ENCODE measurements at regions not wholly inside any gene's neighbourhood (a gene's known extent, or its start where the extent isn't known, plus 50 kb on each side); places are given as distances from the start of the nearest gene placed in this dataset.

DNA sequence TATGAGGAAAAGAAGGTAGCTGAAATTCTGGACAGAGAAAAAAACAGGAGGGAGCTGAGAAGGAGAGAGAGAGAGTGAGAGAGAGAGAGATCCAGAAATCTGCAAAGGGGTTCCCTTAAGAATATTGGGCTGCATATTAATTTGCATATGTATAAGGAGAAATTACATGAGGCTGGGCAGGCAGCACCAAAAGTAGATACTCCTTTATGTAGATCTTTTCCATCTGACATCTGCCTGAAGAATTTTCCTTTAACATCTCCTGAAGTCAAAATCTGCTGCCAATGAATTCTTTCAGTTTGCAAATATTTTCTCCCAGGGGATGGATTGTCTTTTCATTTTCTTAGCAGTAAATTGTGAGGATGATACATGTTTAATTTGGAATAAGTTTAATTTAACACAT lies 1365.3 kb downstream of the GATA3 start:
- Histone ChIP-seq H3K9me3 (no peaks in the 10 kb centered on the region), H3K27me3 (replicated peaks in 1 of 2; ENCODE audit: control insufficient read depth in 2 of 2, extremely low read depth in 1 of 2, insufficient read depth in 2 of 2, low read length in 1 of 2) (no peaks in the 10 kb centered on the region), H3K27ac (ENCODE audit: low read length) (no peak overlapping the region), H3K4me1 (ENCODE audit: control insufficient read depth in 1 of 2, extremely low read depth in 1 of 2, insufficient read depth in 2 of 2, low read length in 2 of 2) (no peaks in the 10 kb centered on the region), H3K36me3 (ENCODE audit: control insufficient read depth in 2 of 2, extremely low read depth in 1 of 2, insufficient read depth in 1 of 2, low read length in 1 of 2) (no peaks in the 10 kb centered on the region), H3K4me3 (ENCODE audit: control insufficient read depth in 1 of 2, extremely low read depth in 1 of 2, low read length in 1 of 2) (no peak overlapping the region)
- no peak for DNase-seq
- Mint-ChIP-seq H3K4me1 (no peaks in the 10 kb centered on the region), H3K4me3 (no peak overlapping the region), H3K27ac (no peak overlapping the region), H3K36me3 (no peaks in the 10 kb centered on the region), H3K27me3 (peaks cover 6 to 7% of the 10 kb centered on the region in 2 donors), H3K9me3 (peaks cover 0 to 9% (median under 1%) of the 10 kb centered on the region in 3 donors)
- ChIA-PET POLR2A (no interaction called here), CTCF (no interaction called here)
- no peak for ATAC-seq (replicated peaks in 1 of 4)

DNA sequence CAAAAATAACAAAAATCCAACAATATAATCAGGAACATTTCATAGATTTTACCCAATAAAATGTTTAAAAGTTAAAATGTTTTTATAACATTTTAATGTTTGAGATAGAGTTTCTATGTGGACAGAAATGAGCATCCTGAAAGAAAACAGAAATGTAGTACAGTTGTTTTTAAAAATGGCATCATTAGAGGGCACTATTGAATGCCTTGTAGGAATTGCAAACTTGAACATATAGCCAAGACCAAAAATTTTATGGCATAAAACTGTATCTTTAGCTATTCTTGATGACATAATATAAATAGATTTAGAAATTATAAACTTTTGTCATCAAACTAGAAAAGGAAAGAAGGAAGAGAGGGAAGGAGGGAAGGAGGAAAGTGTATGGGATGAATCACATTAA lies 1372.7 kb downstream of the GATA3 start:
- POLR2A ChIA-PET: no interaction called here
- Mint-ChIP-seq H3K4me1 (no peaks in the 10 kb centered on the region), H3K4me3 (no peak overlapping the region), H3K27me3 (peaks cover 4 to 9% of the 10 kb centered on the region in 2 donors), H3K36me3 (no peaks in the 10 kb centered on the region), H3K27ac (no peak overlapping the region), H3K9me3 (peaks cover 5 to 27% (median 6%) of the 10 kb centered on the region in 3 donors)
- no peak for DNase-seq
- no peaks in the 10 kb centered on the region for H3K36me3 ChIP-seq (ENCODE audit: control insufficient read depth in 2 of 2, extremely low read depth in 1 of 2, insufficient read depth in 1 of 2, low read length in 1 of 2)
- no peaks in the 10 kb centered on the region for H3K4me1 ChIP-seq (ENCODE audit: control insufficient read depth in 1 of 2, extremely low read depth in 1 of 2, insufficient read depth in 2 of 2, low read length in 2 of 2)
- CTCF ChIA-PET: no interaction called here
- peaks cover 0 to 2% of the 10 kb centered on the region in 2 experiments for H3K27me3 ChIP-seq (replicated peaks in 1 of 2; ENCODE audit: control insufficient read depth in 2 of 2, extremely low read depth in 1 of 2, insufficient read depth in 2 of 2, low read length in 1 of 2)
- H3K9me3 ChIP-seq: no peaks in the 10 kb centered on the region
- ATAC-seq (replicated peaks in 1 of 4): no peak
- no peak overlapping the region for H3K27ac ChIP-seq (ENCODE audit: low read length)
- no peak overlapping the region for H3K4me3 ChIP-seq (ENCODE audit: control insufficient read depth in 1 of 2, extremely low read depth in 1 of 2, low read length in 1 of 2)

DNA sequence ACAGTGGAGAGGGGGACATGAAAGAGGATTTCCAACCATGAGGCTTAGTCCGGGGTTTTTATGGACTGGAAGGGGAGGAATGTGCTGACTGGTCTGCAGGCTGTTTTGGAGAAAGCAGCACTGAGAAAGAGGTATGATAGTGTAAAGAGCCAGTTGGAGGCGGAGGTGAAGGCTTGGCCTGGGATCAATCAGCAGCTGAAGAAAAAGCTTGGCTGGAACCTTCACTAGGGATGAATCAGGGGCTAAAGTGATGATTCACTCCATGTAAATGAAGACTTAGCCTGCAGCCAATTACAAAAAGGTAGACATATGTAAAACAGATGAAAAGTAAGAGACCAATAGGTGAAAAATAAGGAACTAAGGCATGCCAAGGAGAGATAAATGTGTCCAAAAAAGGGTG lies 1382.6 kb downstream of the GATA3 start:
- no peaks in the 10 kb centered on the region for H3K36me3 Mint-ChIP-seq
- ChIA-PET POLR2A (no interaction called here), CTCF (no interaction called here)
- H3K4me3 ChIP-seq (ENCODE audit: control insufficient read depth in 1 of 2, extremely low read depth in 1 of 2, low read length in 1 of 2): no peak overlapping the region
- H3K9me3 Mint-ChIP-seq: peaks cover 0 to 8% (median 0%) of the 10 kb centered on the region in 3 donors
- no peaks in the 10 kb centered on the region for H3K27me3 ChIP-seq (replicated peaks in 1 of 2; ENCODE audit: control insufficient read depth in 2 of 2, extremely low read depth in 1 of 2, insufficient read depth in 2 of 2, low read length in 1 of 2)
- no peak overlapping the region for H3K27ac ChIP-seq (ENCODE audit: low read length)
- H3K4me3 Mint-ChIP-seq: no peak overlapping the region
- H3K4me1 ChIP-seq (ENCODE audit: control insufficient read depth in 1 of 2, extremely low read depth in 1 of 2, insufficient read depth in 2 of 2, low read length in 2 of 2): no peaks in the 10 kb centered on the region
- no peak overlapping the region for H3K27ac Mint-ChIP-seq
- no peak for ATAC-seq (replicated peaks in 1 of 4)
- H3K27me3 Mint-ChIP-seq: peaks cover 1 to 12% of the 10 kb centered on the region in 2 donors
- H3K9me3 ChIP-seq: no peaks in the 10 kb centered on the region
- 92% methylated on average over 2 of the region's 2 CpGs for WGBS (ENCODE audit: insufficient coverage)
- no peaks in the 10 kb centered on the region for H3K36me3 ChIP-seq (ENCODE audit: control insufficient read depth in 2 of 2, extremely low read depth in 1 of 2, insufficient read depth in 1 of 2, low read length in 1 of 2)
- no peaks in the 10 kb centered on the region for H3K4me1 Mint-ChIP-seq
- no peak for DNase-seq

DNA sequence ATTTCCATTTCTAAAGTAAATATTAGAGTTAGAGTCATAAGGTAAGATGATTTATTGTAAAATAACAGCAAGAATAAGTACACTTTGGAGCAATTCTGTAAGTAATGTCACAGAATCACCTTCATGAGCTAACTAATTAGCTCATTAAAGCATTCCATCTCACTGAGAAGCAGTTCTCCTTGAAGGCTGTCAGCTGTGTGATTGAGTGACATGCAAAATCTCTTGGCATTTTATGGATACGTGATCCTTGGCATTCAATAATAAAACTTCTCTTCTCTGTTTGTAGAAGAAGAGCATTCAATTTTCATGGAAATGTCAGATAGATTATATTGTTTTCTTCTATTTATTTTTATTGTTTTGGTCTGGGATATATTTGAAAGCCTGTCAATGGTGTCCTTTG lies 1389.3 kb downstream of the GATA3 start:
- DNase-seq (no peak), ATAC-seq (replicated peaks in 1 of 4) (no peak)
- no peaks in the 10 kb centered on the region for H3K36me3 Mint-ChIP-seq
- no peaks in the 10 kb centered on the region for H3K9me3 ChIP-seq
- no peaks in the 10 kb centered on the region for H3K36me3 ChIP-seq (ENCODE audit: control insufficient read depth in 2 of 2, extremely low read depth in 1 of 2, insufficient read depth in 1 of 2, low read length in 1 of 2)
- no peak overlapping the region for H3K27ac Mint-ChIP-seq
- no peaks in the 10 kb centered on the region for H3K27me3 ChIP-seq (replicated peaks in 1 of 2; ENCODE audit: control insufficient read depth in 2 of 2, extremely low read depth in 1 of 2, insufficient read depth in 2 of 2, low read length in 1 of 2)
- H3K4me1 ChIP-seq (ENCODE audit: control insufficient read depth in 1 of 2, extremely low read depth in 1 of 2, insufficient read depth in 2 of 2, low read length in 2 of 2): no peaks in the 10 kb centered on the region
- WGBS (ENCODE audit: insufficient coverage): no CpG with 5 or more reads among the region's 1 CpG
- H3K4me3 Mint-ChIP-seq: no peak overlapping the region
- H3K4me3 ChIP-seq (ENCODE audit: control insufficient read depth in 1 of 2, extremely low read depth in 1 of 2, low read length in 1 of 2): no peak overlapping the region
- no peaks in the 10 kb centered on the region for H3K9me3 Mint-ChIP-seq
- ChIA-PET POLR2A (no interaction called here), CTCF (no interaction called here)
- H3K27ac ChIP-seq (ENCODE audit: low read length): no peak overlapping the region
- peaks cover 3 to 4% of the 10 kb centered on the region in 2 donors for H3K27me3 Mint-ChIP-seq
- no peaks in the 10 kb centered on the region for H3K4me1 Mint-ChIP-seq

DNA sequence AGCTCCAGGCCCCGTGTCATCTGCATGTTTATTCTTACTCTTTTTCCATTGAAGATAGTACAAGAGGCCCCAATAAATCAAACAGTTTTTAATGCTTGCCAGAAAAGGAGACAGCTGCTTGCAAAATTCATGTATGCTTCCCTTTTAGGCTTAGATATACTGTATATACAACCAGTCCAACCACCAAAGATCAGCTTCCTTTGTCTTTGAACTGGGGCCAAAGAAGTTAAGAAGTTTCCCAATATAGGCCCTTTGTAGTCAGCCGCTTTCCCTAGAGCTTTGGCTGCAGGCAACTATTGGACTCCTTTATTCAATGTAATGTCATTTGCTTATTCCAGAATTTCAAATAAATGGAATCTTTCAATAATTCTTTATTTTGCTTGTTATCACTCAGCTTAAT lies 1395.0 kb downstream of the GATA3 start:
- Mint-ChIP-seq H3K27ac (no peak overlapping the region), H3K4me3 (no peak overlapping the region), H3K4me1 (no peaks in the 10 kb centered on the region), H3K9me3 (peaks cover 4 to 10% (median 9%) of the 10 kb centered on the region in 3 donors), H3K27me3 (peaks cover 7 to 8% of the 10 kb centered on the region in 2 donors), H3K36me3 (no peaks in the 10 kb centered on the region)
- ATAC-seq (replicated peaks in 1 of 4): no peak
- no peak overlapping the region for H3K27ac ChIP-seq (ENCODE audit: low read length)
- H3K36me3 ChIP-seq (ENCODE audit: control insufficient read depth in 2 of 2, extremely low read depth in 1 of 2, insufficient read depth in 1 of 2, low read length in 1 of 2): no peaks in the 10 kb centered on the region
- DNase-seq: no peak
- POLR2A ChIA-PET: no interaction called here
- CTCF ChIA-PET: no interaction called here
- H3K4me3 ChIP-seq (ENCODE audit: control insufficient read depth in 1 of 2, extremely low read depth in 1 of 2, low read length in 1 of 2): no peak overlapping the region
- no peaks in the 10 kb centered on the region for H3K9me3 ChIP-seq
- no peaks in the 10 kb centered on the region for H3K4me1 ChIP-seq (ENCODE audit: control insufficient read depth in 1 of 2, extremely low read depth in 1 of 2, insufficient read depth in 2 of 2, low read length in 2 of 2)
- no peaks in the 10 kb centered on the region for H3K27me3 ChIP-seq (replicated peaks in 1 of 2; ENCODE audit: control insufficient read depth in 2 of 2, extremely low read depth in 1 of 2, insufficient read depth in 2 of 2, low read length in 1 of 2)
- WGBS (ENCODE audit: insufficient coverage): no CpG with 5 or more reads among the region's 2 CpGs

DNA sequence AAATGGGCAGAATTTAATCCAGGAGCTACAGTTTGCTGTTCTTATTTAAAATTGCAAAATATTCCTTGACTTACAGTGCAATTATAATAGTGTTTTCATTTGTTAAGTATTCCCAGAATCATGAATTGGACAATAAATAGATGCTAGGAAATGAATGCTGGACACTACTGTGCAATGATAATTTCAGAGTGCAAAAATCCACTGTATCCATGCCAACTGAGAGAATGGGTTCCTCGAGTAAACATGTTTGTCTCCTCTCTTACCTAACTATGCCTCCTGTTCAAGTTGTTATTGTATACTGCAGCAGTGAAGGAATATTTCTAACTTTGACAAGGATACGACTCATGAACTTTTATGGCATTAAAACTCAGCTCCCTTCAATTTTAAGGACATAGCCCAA lies 1396.3 kb downstream of the GATA3 start:
- H3K9me3 Mint-ChIP-seq: peaks cover 4 to 10% (median 10%) of the 10 kb centered on the region in 3 donors
- no peak overlapping the region for H3K4me3 Mint-ChIP-seq
- Histone ChIP-seq H3K27me3 (replicated peaks in 1 of 2; ENCODE audit: control insufficient read depth in 2 of 2, extremely low read depth in 1 of 2, insufficient read depth in 2 of 2, low read length in 1 of 2) (no peaks in the 10 kb centered on the region), H3K9me3 (no peaks in the 10 kb centered on the region), H3K4me1 (ENCODE audit: control insufficient read depth in 1 of 2, extremely low read depth in 1 of 2, insufficient read depth in 2 of 2, low read length in 2 of 2) (no peaks in the 10 kb centered on the region), H3K36me3 (ENCODE audit: control insufficient read depth in 2 of 2, extremely low read depth in 1 of 2, insufficient read depth in 1 of 2, low read length in 1 of 2) (no peaks in the 10 kb centered on the region), H3K27ac (ENCODE audit: low read length) (no peak overlapping the region), H3K4me3 (ENCODE audit: control insufficient read depth in 1 of 2, extremely low read depth in 1 of 2, low read length in 1 of 2) (no peak overlapping the region)
- peaks cover 7 to 8% of the 10 kb centered on the region in 2 donors for H3K27me3 Mint-ChIP-seq
- no peak for DNase-seq
- H3K4me1 Mint-ChIP-seq: no peaks in the 10 kb centered on the region
- ChIA-PET CTCF (interaction anchor here (0.6 to 0.7 kb wide), 2 partner anchors 174 to 1275 kb away, joined by 5 to 7 read pairs; no protein-coding TSS in a partner anchor), POLR2A (no interaction called here)
- ATAC-seq (replicated peaks in 1 of 4): no peak
- no peak overlapping the region for H3K27ac Mint-ChIP-seq
- no peaks in the 10 kb centered on the region for H3K36me3 Mint-ChIP-seq
- WGBS (ENCODE audit: insufficient coverage): 100% methylated on average over 1 of the region's 2 CpGs

DNA sequence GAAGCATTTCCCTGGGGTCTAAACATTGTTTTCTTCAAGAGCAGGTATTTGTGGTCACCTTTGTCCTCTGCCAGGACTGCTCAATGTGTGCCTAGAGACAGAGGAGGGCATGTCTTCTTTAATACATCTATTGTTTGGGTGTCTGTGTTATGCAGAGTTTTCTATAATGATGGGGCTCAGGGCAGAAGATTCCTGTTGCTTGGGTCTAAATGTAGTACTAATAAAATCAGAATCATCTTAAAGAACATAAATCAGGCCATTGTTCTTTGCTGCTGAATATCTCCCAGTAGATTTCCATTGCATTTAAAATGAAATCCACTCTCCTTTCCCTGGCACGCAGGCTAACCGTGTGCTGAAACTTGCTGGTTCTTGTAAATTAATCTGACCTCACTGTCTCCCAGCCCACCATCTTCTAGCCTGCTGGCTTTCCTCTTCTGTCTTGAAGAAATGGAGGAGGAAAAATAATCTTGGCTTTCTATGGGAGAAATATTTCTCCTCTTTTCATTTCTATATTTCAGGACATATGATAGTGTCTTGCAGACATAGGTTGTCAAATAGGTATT lies 1396.8 kb downstream of the GATA3 start:
- Mint-ChIP-seq H3K4me3 (no peak overlapping the region), H3K4me1 (no peaks in the 10 kb centered on the region), H3K27ac (no peak overlapping the region), H3K27me3 (peaks cover 7 to 8% of the 10 kb centered on the region in 2 donors), H3K36me3 (no peaks in the 10 kb centered on the region), H3K9me3 (peaks cover 4 to 10% (median 10%) of the 10 kb centered on the region in 3 donors)
- POLR2A ChIA-PET: no interaction called here
- no peak for DNase-seq
- WGBS (ENCODE audit: insufficient coverage): no CpG with 5 or more reads among the region's 2 CpGs
- H3K4me3 ChIP-seq (ENCODE audit: control insufficient read depth in 1 of 2, extremely low read depth in 1 of 2, low read length in 1 of 2): no peak overlapping the region
- no peak overlapping the region for H3K27ac ChIP-seq (ENCODE audit: low read length)
- ATAC-seq (replicated peaks in 1 of 4): no peak
- no peaks in the 10 kb centered on the region for H3K36me3 ChIP-seq (ENCODE audit: control insufficient read depth in 2 of 2, extremely low read depth in 1 of 2, insufficient read depth in 1 of 2, low read length in 1 of 2)
- CTCF ChIA-PET: no interaction called here
- H3K4me1 ChIP-seq (ENCODE audit: control insufficient read depth in 1 of 2, extremely low read depth in 1 of 2, insufficient read depth in 2 of 2, low read length in 2 of 2): no peaks in the 10 kb centered on the region
- no peaks in the 10 kb centered on the region for H3K27me3 ChIP-seq (replicated peaks in 1 of 2; ENCODE audit: control insufficient read depth in 2 of 2, extremely low read depth in 1 of 2, insufficient read depth in 2 of 2, low read length in 1 of 2)
- no peaks in the 10 kb centered on the region for H3K9me3 ChIP-seq
